Activated CD4-positive, CD25-positive, alpha-beta regulatory T cell (primary cell): ENCODE measurements at regions not wholly inside any gene's neighbourhood (a gene's known extent, or its start where the extent isn't known, plus 50 kb on each side); places are given as distances from the start of the nearest gene placed in this dataset.

ENCODE experiments used
- DNase-seq, 4 experiments: peaks; one replicate each; lab custom pipeline; 2025; lab: John Stamatoyannopoulos, UW

DNA sequence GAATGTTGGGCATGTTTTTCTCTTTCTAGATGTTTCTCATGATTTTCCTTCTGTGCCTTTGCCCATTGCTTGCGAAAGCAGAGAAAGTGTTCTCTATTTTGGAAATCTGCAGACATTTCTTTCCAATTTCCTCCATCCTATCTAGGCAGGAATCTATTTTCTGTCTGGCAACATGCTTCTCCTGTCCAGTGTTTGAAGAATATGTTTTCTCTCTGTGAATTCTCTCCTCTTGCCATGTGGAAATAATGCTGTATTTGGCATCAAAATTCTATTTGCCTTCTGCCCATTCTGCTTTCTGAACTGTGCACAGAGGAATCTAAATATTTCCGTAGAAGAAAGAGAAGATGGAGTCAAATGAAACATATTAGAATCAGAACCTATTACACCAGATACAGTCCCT is 833.3 kb downstream of the CDH9 start:
- DNase-seq: no peak

DNA sequence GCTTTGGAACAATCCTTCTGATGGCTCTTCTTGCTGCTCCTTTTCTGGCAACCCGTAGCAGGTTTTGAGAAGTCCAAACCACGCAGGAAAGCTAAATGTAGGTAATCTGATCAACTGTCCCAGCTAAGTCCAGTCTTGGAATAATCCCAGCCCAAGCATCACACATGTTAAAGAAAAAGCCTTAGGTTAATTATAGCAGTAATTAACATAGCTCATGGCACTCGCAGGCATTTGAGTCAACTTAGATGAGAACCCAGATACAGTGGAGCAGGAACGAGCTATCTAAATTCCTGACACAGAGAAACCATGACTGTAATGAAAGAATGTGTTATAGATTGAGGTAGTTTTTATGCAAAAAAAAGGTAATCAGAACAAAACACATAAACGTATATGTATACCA is 844.8 kb downstream of the CDH9 start:
- DNase-seq: no peak

DNA sequence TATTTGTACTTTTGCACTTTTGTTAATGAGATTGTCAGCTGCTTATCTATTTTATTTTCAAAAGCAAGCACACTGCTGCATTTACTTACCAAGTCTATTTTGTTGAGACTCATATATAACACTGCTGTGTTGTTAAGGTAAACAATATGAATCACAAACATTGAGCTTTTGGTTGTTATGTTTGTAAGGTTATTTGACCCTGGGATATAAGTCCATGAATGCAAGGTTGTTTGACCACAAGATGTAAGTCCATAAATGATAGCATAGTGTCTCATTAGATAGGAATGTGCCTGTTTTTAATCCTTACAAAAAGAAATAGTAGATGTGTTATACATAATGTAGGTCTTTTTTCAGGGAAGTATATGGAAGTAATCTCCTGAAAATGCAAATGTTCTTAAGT is 845.9 kb downstream of the CDH9 start:
- DNase-seq: no peak

DNA sequence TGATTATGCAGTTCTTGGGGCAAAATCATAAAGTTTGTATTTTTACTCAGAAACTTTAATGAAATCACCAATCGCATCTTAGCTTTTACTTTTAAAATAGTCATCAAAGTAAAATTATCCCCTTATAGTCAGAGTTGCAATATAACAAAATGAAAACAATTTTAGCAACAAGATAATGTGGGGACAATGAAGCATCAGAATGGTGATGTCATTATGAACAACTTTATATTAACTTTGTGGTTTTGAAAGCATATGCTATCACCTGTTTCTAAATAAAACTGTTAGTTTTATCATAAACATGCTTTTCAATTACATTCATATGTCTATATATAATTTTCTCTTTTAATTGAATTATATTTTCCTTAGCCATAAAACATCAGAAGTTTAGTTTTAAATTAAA is 856.8 kb downstream of the CDH9 start:
- no peak for DNase-seq

DNA sequence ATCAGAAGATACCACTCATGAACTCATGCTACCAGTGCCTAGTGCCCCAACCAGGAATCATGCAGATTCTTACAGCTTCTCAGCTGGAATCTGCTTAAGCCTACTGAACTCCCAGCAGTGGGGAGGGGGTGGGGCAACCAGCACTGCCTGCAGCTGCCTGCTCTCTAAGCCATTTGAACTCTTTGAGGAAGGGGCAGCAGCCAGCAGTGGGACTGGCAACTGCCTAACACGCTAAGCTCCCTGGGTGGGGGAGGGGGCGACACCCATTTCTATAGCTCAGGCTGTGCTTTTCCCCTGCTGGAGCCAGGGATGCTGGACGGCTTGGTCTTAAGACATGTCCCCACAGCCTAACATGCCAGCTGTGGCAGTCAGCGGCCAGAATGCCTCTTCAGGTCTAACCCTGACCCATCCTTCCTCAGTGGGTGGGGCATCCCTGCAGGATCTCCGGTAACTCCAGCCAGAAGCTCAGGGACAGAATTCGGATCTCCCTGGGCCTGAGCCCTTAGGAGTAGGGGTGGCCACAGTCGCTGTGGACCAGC is 889.7 kb downstream of the CDH9 start:
- DNase-seq: no peak

DNA sequence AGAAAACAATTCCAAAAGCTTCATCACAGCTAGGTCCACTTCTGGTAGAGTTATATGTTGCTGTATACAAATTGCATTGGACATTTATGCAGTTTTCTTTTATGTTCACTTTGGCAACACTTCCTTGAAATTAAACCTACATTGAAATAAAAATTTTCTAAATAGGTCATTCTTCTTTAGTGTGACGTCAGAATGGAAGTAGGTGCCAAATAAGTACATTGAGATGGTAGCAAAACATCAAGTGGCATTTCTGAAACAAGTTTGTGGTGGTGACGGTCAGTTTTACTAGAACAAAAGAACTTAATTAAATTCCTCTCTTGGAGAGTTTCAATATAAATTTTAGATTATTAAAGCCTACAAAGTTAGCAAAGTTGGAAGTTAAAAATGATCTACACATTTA is 895.1 kb downstream of the CDH9 start:
- no peak for DNase-seq

DNA sequence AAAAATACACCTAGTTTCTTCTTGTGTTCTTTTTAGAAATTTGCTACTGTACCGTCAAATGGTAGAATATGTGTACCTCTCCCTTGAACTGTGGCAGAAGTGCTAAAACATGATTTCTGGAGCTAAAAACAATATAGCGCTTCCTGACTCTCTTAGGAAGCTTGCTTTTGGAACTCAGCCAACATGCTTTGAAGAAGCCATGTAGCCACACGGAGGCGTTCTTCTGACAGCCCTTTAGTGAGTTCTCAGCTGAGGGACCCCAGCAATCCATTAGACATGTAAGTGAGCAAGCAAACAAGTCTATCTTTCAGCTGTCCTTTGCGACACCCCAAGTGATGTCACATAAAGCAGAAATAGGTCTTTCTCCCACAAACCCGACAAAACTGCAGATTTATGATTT is 917.0 kb downstream of the CDH9 start:
- DNase-seq: no peak

DNA sequence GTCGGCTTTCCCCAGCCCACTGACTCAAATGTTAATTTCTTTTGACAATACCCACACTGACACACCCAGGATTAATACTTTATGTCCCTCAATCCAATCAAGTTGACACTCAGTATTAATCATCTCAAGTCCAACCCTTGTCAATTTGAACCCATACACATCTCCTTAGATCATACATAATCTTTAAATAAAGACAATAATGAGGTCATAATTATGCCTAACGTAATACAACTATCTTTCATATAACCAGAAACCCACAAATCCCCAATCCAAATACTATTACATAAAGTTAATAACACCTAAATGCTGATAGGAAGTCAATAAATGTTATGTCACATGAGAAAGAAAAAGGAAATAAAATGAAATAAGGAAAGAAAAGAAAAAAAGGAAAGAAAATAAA is 934.2 kb downstream of the CDH9 start:
- no peak for DNase-seq

DNA sequence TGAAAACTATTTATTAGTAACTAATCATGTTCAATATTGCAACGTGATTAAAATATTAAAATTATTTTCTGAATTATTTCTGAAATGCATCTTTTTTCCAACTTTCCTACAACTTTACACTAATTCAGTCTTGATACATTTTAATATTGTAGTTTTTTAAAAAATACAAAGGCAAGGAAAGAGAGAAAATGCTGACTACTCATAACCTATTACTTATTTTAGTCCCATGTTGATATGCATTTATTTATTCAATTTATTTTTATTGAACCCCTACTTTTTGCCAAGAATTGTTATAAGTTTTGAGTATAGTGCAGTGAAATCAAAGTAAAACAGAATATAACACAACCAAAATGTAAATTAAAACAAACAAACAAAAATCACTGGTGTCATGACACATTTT is 978.2 kb downstream of the CDH9 start:
- no peak for DNase-seq

DNA sequence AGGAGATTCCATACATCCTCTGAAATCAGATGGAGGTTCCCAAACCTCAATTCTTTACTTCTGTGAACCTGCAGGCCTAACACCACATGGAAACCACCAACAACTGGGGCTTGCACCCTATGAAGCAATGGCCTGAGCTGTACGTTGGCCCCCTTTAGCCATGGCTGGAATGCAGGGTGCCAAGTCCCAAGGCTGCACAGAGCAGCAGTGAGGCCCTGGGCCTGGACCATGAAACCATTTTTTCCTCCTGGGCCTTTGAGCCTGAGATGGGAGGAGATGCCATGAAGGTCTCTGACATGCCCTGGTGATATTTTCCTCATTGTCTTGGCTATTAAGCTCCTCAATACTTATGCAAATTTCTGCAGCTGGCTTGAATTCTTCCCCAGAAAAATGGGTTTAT is 983.8 kb downstream of the CDH9 start:
- DNase-seq: no peak

DNA sequence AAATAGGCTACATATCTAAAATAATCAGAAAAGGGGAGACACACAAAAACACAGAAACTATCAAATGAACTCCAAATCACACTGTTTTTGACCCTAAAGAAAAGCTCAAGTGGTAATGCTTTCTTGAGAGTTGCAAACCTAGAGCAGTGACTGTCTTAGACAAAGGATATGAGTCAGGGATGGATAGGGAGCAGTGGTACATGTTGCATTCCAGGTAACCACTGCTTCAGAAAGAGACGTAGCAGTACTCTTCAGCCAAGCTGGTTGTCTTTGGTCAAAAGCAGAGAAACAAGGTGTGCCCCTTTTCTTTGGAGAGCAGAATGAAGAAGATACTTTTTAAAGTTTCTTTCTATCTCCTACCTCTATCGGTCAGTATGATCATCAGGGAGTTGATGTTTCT is 1003.6 kb downstream of the CDH9 start:
- DNase-seq: no peak

DNA sequence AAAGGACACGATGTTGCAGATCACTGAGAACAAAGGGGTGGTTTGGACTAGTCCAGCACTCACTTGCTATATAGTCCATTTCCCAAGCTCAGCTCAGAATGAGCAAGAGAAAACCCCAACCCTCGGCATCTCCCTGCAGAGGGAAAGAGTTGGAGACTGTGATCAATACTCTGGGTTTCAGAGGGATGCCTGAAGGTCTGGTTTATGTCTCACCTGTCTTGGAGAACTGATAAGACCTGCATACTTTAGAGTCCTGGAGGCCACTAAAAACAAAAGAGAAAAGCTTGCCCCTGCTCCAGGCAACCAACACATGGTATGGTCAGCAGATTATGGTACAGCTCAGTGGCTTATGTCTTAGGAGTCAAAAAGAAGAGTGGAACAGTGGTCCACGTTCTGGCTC is 1006.9 kb downstream of the CDH9 start:
- no peak for DNase-seq

DNA sequence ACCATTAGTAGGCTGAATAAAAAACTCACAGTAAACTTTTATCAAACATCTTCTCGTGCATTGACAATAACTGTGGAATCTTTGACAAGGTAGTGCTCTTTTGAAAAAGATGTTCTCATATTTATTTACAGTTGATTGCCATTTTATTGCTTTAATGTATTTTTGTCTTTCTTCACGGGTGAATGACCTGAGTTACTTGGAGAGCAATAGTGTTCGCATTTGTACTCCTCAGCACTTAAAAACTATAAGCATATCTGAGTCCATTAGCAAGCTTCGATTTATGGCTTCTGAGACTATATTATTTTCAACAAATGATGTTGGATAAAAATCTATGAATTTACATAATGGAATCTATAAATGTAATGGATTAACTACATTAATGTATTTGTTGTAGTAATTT is 1012.3 kb downstream of the CDH9 start:
- DNase-seq: no peak

DNA sequence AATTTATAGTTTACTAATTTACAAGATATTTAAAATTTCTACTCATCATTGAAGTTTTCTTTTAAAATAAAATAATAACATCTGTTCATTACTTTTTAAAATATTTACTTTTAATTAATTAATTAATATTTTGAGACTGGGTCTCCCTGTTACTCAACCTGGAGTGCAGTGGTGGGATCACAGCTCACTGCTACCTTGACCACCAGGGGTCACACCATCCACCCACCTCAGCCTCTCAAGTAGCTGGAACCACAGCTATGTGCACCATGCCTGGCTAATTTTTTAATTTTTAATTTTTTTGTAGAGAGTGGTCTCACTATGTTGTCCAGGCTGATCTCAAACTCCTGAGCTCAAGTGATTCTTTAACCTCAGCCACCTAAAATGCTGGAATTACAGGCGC is 1013.6 kb downstream of the CDH9 start:
- no peak for DNase-seq

DNA sequence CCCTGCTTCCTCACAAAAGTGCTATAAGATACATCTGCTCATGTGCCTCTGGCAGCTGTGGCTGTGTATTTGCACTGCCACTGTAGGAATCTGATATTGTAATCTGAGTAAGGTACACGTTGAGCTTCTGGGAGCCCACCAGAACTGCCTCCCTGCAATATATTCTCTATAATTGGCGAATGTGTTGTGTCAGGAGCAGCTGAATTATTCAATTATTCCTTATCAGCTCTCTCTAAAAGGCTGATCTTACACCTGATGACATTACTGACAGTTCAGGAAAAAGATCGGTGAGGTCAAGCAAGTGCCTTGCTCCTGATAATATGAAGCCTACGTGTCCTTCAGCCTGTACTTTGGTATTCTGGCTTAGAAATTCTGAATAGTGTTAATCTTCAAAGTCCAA is 1015.0 kb downstream of the CDH9 start:
- no peak for DNase-seq

DNA sequence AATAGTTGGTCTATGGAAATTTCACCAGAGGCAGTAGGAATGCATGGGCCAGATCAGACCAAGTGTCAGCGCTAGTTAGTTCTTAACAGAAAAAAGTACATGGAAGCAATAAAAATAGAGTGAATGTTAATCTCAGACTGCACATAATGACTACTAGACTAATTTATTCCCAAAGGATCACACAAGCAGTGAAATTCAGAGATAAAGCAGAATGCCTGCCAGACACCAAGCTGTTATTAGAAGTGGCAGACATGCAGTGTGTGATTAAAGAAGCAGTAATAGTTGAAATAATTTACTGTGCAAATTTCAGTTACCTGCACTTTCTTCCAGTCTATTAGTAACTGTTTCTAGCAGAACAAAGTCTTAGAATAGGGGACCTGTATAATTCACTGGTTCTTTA is 1024.2 kb downstream of the CDH9 start:
- no peak for DNase-seq

DNA sequence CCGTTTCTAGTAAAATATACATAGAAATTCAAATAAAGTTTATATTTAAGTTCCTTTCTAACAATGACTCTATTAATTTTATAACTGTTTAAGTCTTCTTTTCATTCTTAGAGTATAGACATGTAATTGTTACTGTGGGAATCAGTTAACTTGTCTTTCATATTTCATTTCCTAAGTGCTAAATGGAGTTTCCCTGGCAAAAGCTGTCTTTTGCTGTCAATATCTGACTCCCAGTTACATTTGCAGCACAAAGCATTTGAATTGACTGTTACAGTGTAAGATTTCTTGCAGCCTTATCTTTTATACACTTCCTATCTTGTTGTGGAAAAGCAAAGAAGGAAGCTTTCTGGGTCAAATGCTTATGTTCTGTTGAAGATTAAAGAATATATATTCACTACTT is 1026.3 kb downstream of the CDH9 start:
- no peak for DNase-seq

DNA sequence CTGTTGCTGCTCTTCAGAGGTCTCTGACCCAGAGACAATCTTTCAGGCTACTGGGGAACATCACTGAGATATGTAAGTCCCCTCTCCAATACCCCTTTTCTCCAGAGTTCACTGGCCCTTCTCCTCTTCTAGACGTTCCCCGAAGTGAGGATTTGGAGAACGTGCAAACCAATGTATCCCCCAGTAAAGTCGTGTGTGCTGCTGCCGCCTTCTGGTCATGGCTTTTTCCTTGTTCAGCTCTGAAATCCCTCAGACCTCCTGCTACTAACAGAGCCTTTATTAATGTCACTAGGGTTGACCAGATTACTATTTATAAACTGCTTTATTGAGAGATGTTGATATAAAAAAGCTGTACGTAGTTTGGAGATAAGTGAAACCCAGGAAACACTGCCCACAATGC is 1028.6 kb downstream of the CDH9 start:
- no peak for DNase-seq

DNA sequence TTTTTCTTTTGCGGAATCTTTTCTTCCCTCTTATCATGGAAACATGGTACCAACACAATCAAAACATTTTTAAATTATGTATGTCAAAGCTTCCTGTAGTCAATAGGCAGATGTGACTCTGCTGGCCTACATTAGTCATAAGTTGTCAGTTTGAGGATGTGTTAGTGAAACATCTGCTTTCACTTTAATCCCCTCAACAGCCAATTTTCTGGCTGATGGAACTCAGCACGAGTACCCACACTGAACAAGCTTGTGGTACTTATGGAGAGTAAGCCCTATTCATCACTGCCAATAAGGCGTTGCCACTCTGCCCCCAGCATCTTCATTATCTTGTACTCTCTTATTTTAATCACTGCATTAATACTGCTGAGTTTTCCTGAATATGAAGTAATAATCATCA is 1034.4 kb downstream of the CDH9 start:
- no peak for DNase-seq

DNA sequence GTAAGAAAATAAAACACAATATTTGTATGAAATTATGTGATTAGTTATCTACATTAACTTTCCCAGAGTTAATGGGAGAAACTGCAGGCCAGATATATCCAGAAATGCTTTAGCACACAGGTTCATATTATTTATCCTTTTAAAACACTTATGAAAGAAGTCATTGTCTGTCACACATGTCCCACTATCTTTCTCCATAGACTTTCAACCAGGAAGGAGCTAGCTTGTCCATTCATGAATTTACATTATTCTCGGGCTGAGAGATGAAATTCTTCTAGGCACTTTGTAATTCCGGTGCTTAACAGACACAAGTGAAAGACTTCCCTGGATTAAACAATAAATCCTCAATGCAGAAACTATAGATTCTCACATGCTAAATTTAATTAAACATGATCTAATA is 1043.2 kb downstream of the CDH9 start:
- DNase-seq: no peak

DNA sequence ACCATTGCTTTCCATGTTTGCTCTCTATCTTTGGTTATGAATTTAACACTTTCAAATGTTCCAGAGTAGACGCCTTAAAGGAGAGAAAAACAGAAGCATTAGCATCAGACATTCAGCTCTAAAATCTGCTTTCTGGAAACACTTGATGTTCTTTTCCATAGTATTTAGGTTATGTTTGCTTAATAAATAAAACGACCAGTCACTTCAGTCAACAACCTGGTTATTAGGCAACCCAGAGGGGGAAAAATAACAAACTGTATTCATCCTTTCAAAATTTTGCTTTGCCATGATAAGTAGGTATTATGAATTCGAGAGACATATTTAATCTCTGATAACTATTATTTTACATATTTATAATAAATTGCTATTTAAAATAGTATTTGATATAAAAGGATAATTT is 1044.7 kb downstream of the CDH9 start:
- DNase-seq: no peak

DNA sequence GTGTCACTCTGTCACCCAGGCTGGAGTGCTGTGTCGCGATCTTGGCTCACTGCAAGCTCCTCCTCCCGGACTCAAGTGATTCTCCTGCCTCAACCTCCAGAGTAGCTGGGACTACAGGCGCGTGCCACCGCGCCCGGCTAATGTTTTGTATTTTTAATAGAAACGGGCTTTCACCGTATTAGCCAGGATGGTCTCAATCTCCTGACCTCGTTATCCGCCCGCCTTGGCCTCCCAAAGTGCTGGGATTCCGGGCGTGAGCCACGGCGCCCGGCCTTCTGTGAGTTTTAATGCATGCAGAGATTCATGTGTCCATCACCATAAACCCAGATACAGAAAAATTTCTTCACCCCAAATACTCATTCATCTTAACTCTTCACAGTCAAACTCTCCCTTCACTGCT is 1046.7 kb downstream of the CDH9 start:
- no peak for DNase-seq

DNA sequence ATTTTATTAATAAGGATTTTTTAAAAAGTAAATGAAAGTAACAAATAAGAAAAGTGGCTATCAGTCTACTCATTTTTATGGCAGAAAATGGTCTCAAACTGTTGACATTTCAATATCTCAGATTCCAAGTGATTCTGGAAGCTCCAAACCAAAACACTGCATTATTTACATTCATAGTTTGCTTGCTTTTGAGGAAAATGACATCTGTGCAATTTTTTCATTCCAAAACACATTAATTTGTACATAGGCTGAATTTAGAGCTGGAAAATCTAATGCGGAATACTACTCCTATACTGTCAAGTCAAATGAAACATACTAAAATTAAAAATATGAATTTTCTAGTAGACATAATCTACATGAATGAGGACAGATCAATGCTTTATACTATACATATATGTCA is 1047.6 kb downstream of the CDH9 start:
- DNase-seq: no peak

DNA sequence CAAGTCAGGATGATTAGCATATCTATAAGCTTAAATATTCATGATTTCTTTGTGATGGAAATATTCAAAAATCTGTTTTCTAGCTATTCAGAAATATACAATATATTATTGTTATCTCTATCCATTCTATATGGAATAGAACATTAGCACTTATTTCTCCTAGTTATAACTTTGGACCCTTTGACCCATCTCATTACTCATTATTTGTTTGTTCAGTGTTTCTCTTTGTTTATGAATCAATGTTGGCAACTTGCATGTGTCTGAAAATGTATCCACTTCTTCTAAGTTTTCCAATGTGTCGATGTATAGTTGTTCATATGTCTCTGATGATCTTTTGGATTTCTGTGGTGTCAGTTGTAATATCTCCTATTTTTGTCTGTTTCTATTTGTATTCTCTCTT is 1059.3 kb downstream of the CDH9 start:
- no peak for DNase-seq

DNA sequence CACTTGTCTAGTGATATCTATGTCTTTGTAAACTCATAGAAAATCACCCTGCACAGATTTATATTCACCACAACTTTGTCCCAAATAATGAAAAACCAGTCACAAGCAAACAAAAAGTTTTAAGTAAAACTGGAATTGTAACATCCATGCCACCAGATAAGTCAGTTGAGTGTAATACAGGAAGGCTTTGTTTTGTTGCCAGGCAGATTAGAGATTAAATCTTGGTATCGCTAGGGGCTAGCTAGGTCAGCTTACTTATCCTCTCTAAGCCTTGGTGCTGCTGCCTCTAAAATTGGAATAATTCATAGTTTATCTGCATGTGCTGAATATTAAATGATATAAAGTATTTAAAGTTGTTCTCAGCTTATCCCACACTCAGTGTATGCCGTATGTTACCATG is 1062.5 kb downstream of the CDH9 start:
- DNase-seq: no peak
